ENCODE measurements at regions not wholly inside any gene's neighbourhood (a gene's known extent, or its start where the extent isn't known, plus 50 kb on each side); places are given as distances from the start of the nearest gene placed in this dataset.
"Not testable (repeated sequence)": the region's sequence is repeated elsewhere in the genome, so short reads cannot be mapped to it uniquely, and the experiment has no call there.

- DNase-seq: no peak
These were observed 671.0 kb upstream of the C16orf82 start for GRCh38 chr16:26395700-26396099.

GRCh38 chr16:26396511-26397235, 670.1 kb upstream of the C16orf82 start:
- no peak for DNase-seq

- no peak for DNase-seq
These were observed 652.9 kb upstream of the C16orf82 start for GRCh38 chr16:26413780-26414179.

GRCh38 chr16:26419458-26419857, 647.3 kb upstream of the C16orf82 start:
- peak; percentile 18 for DNase-seq

GRCh38 chr16:26430618-26431017, 636.1 kb upstream of the C16orf82 start:
- no peak for DNase-seq

- DNase-seq: no peak
These were observed 632.9 kb upstream of the C16orf82 start for GRCh38 chr16:26433807-26434206.

GRCh38 chr16:26441178-26441577, 625.5 kb upstream of the C16orf82 start:
- no peak for DNase-seq

GRCh38 chr16:26442321-26442720, 624.4 kb upstream of the C16orf82 start:
- DNase-seq: no peak

GRCh38 chr16:26447570-26447969, 619.2 kb upstream of the C16orf82 start:
- DNase-seq: no peak

- DNase-seq: no peak
These were observed 613.5 kb upstream of the C16orf82 start for GRCh38 chr16:26453215-26453614.

- DNase-seq: no peak
These were observed 612.6 kb upstream of the C16orf82 start for GRCh38 chr16:26454102-26454501.

- DNase-seq: no peak
These were observed 610.7 kb upstream of the C16orf82 start for GRCh38 chr16:26456074-26456473.

- no peak for DNase-seq
These were observed 609.6 kb upstream of the C16orf82 start for GRCh38 chr16:26457095-26457494.

GRCh38 chr16:26457882-26458281, 608.8 kb upstream of the C16orf82 start:
- no peak for DNase-seq

GRCh38 chr16:26464576-26465266, 602.0 kb upstream of the C16orf82 start:
- no peak for DNase-seq

GRCh38 chr16:26474405-26474804, 592.3 kb upstream of the C16orf82 start:
- DNase-seq: not testable (repeated sequence)

- DNase-seq: no peak
These were observed 591.1 kb upstream of the C16orf82 start for GRCh38 chr16:26475596-26475995.

GRCh38 chr16:26491101-26491670, 575.5 kb upstream of the C16orf82 start:
- no peak for DNase-seq

GRCh38 chr16:26491962-26492361, 574.8 kb upstream of the C16orf82 start:
- DNase-seq: no peak

GRCh38 chr16:26493751-26494150, 573.0 kb upstream of the C16orf82 start:
- DNase-seq: no peak

- DNase-seq: no peak
These were observed 568.8 kb upstream of the C16orf82 start for GRCh38 chr16:26497896-26498295.

GRCh38 chr16:26500326-26500725, 566.4 kb upstream of the C16orf82 start:
- DNase-seq: no peak

GRCh38 chr16:26505496-26505895, 561.2 kb upstream of the C16orf82 start:
- DNase-seq: no peak

- not testable (repeated sequence) for DNase-seq
These were observed 557.8 kb upstream of the C16orf82 start for GRCh38 chr16:26508946-26509345.
